IMR-90 (cell line): ENCODE measurements at regions not wholly inside any gene's neighbourhood (a gene's known extent, or its start where the extent isn't known, plus 50 kb on each side); places are given as distances from the start of the nearest gene placed in this dataset.

Source experiments
- ATAC-seq: fragments of 200-7000 bp; cut with Tn5 transposase; 2 replicates; pipeline ENCODE4 v1.9.1; 2020; ENCODE audit warnings: low read depth, mild to moderate bottlenecking, moderate library complexity
- BruUV-seq: library from RNA; stranded (reverse); fragments of 400-500 nt; replicated peaks from 2 replicates; lab custom pipeline; 2021; lab: Mats Ljungman, UMichigan
- CTCF ChIA-PET: fragments of 300-600 bp; formaldehyde crosslinking; extraction: SDS; loops from one replicate; lab custom pipeline; 2021; ENCODE audit warnings: antibody characterized with exemption; lab: Yijun Ruan, JAX
- POLR2A ChIA-PET: fragments of 300-600 bp; sonication (Branson Sonifier 250); formaldehyde crosslinking; loops from one replicate; lab custom pipeline; 2022; ENCODE audit warnings: antibody characterized with exemption; ENCODE audit not compliant: unreplicated experiment; lab: Charles Lee
- DNase-seq: peaks from one replicate; pipeline ENCODE4 v3.0.0; 2013
- H2AFZ ChIP-seq: replicated peaks from 2 replicates; pipeline ENCODE3; 2013; ENCODE audit warnings: low read length, mild to moderate bottlenecking; ENCODE audit not compliant: poor library complexity
- H2AK5ac ChIP-seq: 2 replicates; pipeline ENCODE4 v1.6.1; 2013; ENCODE audit warnings: low read depth, low read length, inconsistent platforms
- H2AK9ac ChIP-seq: replicated peaks from 2 replicates; pipeline ENCODE3; 2013; ENCODE audit warnings: mild to moderate bottlenecking, low read depth, low read length, moderate library complexity; ENCODE audit not compliant: poor library complexity
- H2BK120ac ChIP-seq: 2 replicates; pipeline ENCODE4 v1.6.1; 2013; ENCODE audit warnings: low read depth, low read length, inconsistent platforms
- H2BK15ac ChIP-seq: 3 replicates; pipeline ENCODE4 v1.6.1; 2013; ENCODE audit warnings: low read depth, low read length, inconsistent platforms
- H2BK20ac ChIP-seq: 2 replicates; pipeline ENCODE4 v1.6.1; 2013; ENCODE audit warnings: low read depth, mild to moderate bottlenecking, inconsistent platforms, low read length, moderate library complexity
- H2BK5ac ChIP-seq: 2 replicates; pipeline ENCODE4 v1.6.1; 2013; ENCODE audit warnings: mild to moderate bottlenecking, low read depth, low read length, inconsistent platforms; ENCODE audit not compliant: poor library complexity, severe bottlenecking
- H3K14ac ChIP-seq: replicated peaks from 2 replicates; pipeline ENCODE4 v1.6.1; 2013; ENCODE audit warnings: low read depth, low read length, inconsistent platforms
- H3K18ac ChIP-seq: 2 replicates; pipeline ENCODE4 v1.6.1; 2013; ENCODE audit warnings: low read depth, low read length, control low read depth
- H3K23ac ChIP-seq: 2 replicates; pipeline ENCODE4 v1.6.1; 2013; ENCODE audit warnings: low read depth, low read length, inconsistent platforms
- H3K27ac ChIP-seq: 2 replicates; pipeline ENCODE4 v1.5.1; 2013; ENCODE audit warnings: mild to moderate bottlenecking, control low read depth, low read length; ENCODE audit not compliant: insufficient read depth
- H3K27me3 ChIP-seq: 2 replicates; pipeline ENCODE4 v1.6.1; 2013; ENCODE audit warnings: low read length; ENCODE audit not compliant: control insufficient read depth, insufficient read depth
- H3K36me3 ChIP-seq: 2 replicates; pipeline ENCODE4 v1.6.1; 2013; ENCODE audit warnings: low read length, mixed read lengths; ENCODE audit not compliant: control insufficient read depth, insufficient read depth
- H3K4ac ChIP-seq: 2 replicates; pipeline ENCODE4 v1.6.1; 2013; ENCODE audit warnings: low read depth, low read length, inconsistent platforms
- H3K4me1 ChIP-seq: 2 replicates; pipeline ENCODE4 v1.6.1; 2013; ENCODE audit warnings: low read length, mixed read lengths; ENCODE audit not compliant: control insufficient read depth, insufficient read depth
- H3K4me2 ChIP-seq: 2 replicates; pipeline ENCODE4 v1.6.1; 2013; ENCODE audit warnings: low read depth, mild to moderate bottlenecking, control low read depth, low read length, moderate library complexity
- H3K4me3 ChIP-seq: 2 replicates; pipeline ENCODE4 v1.5.1; 2013; ENCODE audit warnings: low read depth, mild to moderate bottlenecking, control low read depth, low read length, moderate library complexity; ENCODE audit not compliant: insufficient read depth
- H3K56ac ChIP-seq: 2 replicates; pipeline ENCODE4 v1.6.1; 2013; ENCODE audit warnings: low read length, inconsistent platforms; ENCODE audit not compliant: insufficient read depth; ENCODE audit errors: extremely low read depth
- H3K79me1 ChIP-seq, 2 experiments: 2 replicates each; pipeline ENCODE4 v1.6.1; 2013; ENCODE audit warnings: low read length in 2 of 2, inconsistent platforms in 1 of 2, low read depth in 1 of 2
- H3K9ac ChIP-seq: 2 replicates; pipeline ENCODE4 v1.6.1; 2013; ENCODE audit warnings: low read depth, low read length, control low read depth
- H3K9me1 ChIP-seq: 2 replicates; pipeline ENCODE4 v1.6.1; 2013; ENCODE audit warnings: low read length, inconsistent platforms; ENCODE audit not compliant: insufficient read depth
- H3K9me3 ChIP-seq: 2 replicates; pipeline ENCODE4 v1.6.1; 2013; ENCODE audit warnings: low read length; ENCODE audit not compliant: control insufficient read depth, insufficient read depth
- H4K20me1 ChIP-seq: 2 replicates; pipeline ENCODE4 v1.6.1; 2013; ENCODE audit warnings: low read length, inconsistent platforms; ENCODE audit not compliant: insufficient read depth
- H4K5ac ChIP-seq: 2 replicates; pipeline ENCODE4 v1.6.1; 2013; ENCODE audit warnings: mild to moderate bottlenecking, low read depth, low read length, control low read depth
- H4K8ac ChIP-seq, 2 experiments: 2 replicates each; pipeline ENCODE4 v1.6.1; 2013; ENCODE audit warnings: low read depth in 2 of 2, low read length in 2 of 2, control low read depth in 1 of 2, inconsistent platforms in 1 of 2
- H4K91ac ChIP-seq: 2 replicates; pipeline ENCODE4 v1.6.1; 2013; ENCODE audit warnings: low read depth, low read length, inconsistent platforms; ENCODE audit not compliant: insufficient read depth
- CHD1 ChIP-seq: IDR thresholded peaks from 2 replicates; pipeline ENCODE4 v1.6.1; 2012; ENCODE audit warnings: low read depth, low read length, improper control_type of control experiment
- CTCF ChIP-seq: conservative IDR thresholded peaks from 2 replicates; pipeline ENCODE4 v1.5.1; 2012; ENCODE audit warnings: mild to moderate bottlenecking, low read depth, low read length, improper control_type of control experiment
- FOS ChIP-seq: fragments of 150-350 bp; IDR thresholded peaks from 2 replicates; pipeline ENCODE4 v1.6.1; 2016; ENCODE audit warnings: low read depth, low read length
- MAZ ChIP-seq: IDR thresholded peaks from 2 replicates; pipeline ENCODE4 v1.6.1; 2012; ENCODE audit warnings: low read depth, mild to moderate bottlenecking, low read length, improper control_type of control experiment, moderate library complexity, borderline replicate concordance
- MXI1 ChIP-seq: IDR thresholded peaks from 2 replicates; pipeline ENCODE4 v1.6.1; 2012; ENCODE audit warnings: low read depth, mild to moderate bottlenecking, low read length, moderate library complexity, borderline replicate concordance
- NFE2L2 ChIP-seq: fragments of 150-350 bp; IDR thresholded peaks from 2 replicates; pipeline ENCODE4 v1.6.1; 2016; ENCODE audit warnings: low read depth, mild to moderate bottlenecking, low read length
- POLR2A ChIP-seq: IDR thresholded peaks from 2 replicates; pipeline ENCODE4 v1.6.1; 2012; ENCODE audit warnings: mild to moderate bottlenecking, low read depth, low read length
- RCOR1 ChIP-seq: IDR thresholded peaks from 2 replicates; pipeline ENCODE4 v1.6.1; 2012; ENCODE audit warnings: mild to moderate bottlenecking, low read length, improper control_type of control experiment; ENCODE audit not compliant: insufficient replicate concordance
- RFX5 ChIP-seq: IDR thresholded peaks from 2 replicates; pipeline ENCODE4 v1.8.0; 2012; ENCODE audit warnings: low read depth, mild to moderate bottlenecking, low read length, moderate library complexity
- dilution Hi-C: fragments of 300-500 bp; cut with HindIII; formaldehyde crosslinking; loops from one replicate; pipeline ENCODE4 v1.14.3; 2018; ENCODE audit warnings: low sequenced_read_pairs; ENCODE audit not compliant: unreplicated experiment
- in situ Hi-C: fragments of 300-500 bp; cut with MboI; formaldehyde crosslinking; loops from 3 replicates; pipeline ENCODE4 v1.14.3; 2019; ENCODE audit warnings: low sequenced_read_pairs, inconsistent platforms, mixed read lengths
- intact Hi-C: fragments of 100-400 bp; cut with micrococcal nuclease; formaldehyde crosslinking; loops from 2 replicates; pipeline ENCODE4 v1.10.0; 2022
- TF ChIP-seq, protein P1 (sequence below): fragments of 150-350 bp; IDR thresholded peaks from 2 replicates; pipeline ENCODE4 v1.6.1; 2016; ENCODE audit warnings: low read depth, mild to moderate bottlenecking, low read length, moderate library complexity, borderline replicate concordance
- TF ChIP-seq, protein P2 (sequence below): fragments of 150-350 bp; IDR thresholded peaks from 2 replicates; pipeline ENCODE4 v1.6.1; 2017; ENCODE audit warnings: mild to moderate bottlenecking, antibody characterized with exemption, low read length, low read depth

DNA sequence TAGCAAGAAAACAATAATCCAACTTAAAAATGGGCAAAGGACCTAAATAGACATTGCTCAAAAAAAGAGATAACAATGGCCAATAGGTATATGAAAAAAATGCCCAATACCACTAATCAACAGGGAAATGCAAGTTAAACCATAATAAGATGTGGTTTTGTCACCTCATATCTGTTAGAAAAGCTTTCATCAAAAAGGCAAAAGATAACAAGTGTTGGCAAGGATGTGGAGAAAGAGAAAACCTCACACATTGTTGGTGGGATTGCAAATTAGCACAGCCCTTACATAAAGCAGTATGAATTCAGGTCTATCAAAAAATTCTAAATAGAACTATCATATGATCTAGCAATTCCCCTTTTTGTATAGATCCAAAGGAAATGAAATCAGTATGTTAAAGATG is 387.2 kb upstream of the DUSP10 start:
- no peak overlapping the region for H3K23ac ChIP-seq
- no peak overlapping the region for H2AK9ac ChIP-seq
- no peak overlapping the region for H3K9ac ChIP-seq
- in situ Hi-C loops (no loop called here), dilution Hi-C loops (no loop called here), intact Hi-C loops (no loop called here)
- H4K20me1 ChIP-seq = no peaks in the 10 kb centered on the region
- H4K8ac ChIP-seq = no peak overlapping the region
- no peak overlapping the region for H3K4me3 ChIP-seq
- H2AFZ ChIP-seq = no peak overlapping the region
- no peak overlapping the region for H3K14ac ChIP-seq
- DNase-seq (no peak), ATAC-seq (no peak)
- H3K56ac ChIP-seq = no peak overlapping the region
- no peaks in the 10 kb centered on the region for H3K36me3 ChIP-seq
- no peak overlapping the region for H2BK20ac ChIP-seq
- H3K27me3 ChIP-seq = no peaks in the 10 kb centered on the region
- no peak overlapping the region for H2BK15ac ChIP-seq
- no peak overlapping the region for H2AK5ac ChIP-seq
- H3K9me1 ChIP-seq = no peaks in the 10 kb centered on the region
- no TSS peak for BruUV-seq
- TF ChIP-seq RFX5 (no peak), NFE2L2 (no peak), CHD1 (no peak), MAZ (no peak), MXI1 (no peak), CTCF (no peak), RCOR1 (no peak), FOS (no peak), POLR2A (no peak)
- TF ChIP-seq, protein P1, sequence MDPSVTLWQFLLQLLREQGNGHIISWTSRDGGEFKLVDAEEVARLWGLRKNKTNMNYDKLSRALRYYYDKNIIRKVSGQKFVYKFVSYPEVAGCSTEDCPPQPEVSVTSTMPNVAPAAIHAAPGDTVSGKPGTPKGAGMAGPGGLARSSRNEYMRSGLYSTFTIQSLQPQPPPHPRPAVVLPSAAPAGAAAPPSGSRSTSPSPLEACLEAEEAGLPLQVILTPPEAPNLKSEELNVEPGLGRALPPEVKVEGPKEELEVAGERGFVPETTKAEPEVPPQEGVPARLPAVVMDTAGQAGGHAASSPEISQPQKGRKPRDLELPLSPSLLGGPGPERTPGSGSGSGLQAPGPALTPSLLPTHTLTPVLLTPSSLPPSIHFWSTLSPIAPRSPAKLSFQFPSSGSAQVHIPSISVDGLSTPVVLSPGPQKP = no peak
- TF ChIP-seq, protein P2, sequence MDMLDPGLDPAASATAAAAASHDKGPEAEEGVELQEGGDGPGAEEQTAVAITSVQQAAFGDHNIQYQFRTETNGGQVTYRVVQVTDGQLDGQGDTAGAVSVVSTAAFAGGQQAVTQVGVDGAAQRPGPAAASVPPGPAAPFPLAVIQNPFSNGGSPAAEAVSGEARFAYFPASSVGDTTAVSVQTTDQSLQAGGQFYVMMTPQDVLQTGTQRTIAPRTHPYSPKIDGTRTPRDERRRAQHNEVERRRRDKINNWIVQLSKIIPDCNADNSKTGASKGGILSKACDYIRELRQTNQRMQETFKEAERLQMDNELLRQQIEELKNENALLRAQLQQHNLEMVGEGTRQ = no peak
- no peak overlapping the region for H4K91ac ChIP-seq
- H3K4ac ChIP-seq = no peak overlapping the region
- POLR2A ChIA-PET = no interaction called here
- no peak overlapping the region for H2BK120ac ChIP-seq
- no peak overlapping the region for H3K18ac ChIP-seq
- no peaks in the 10 kb centered on the region for H3K79me1 ChIP-seq
- CTCF ChIA-PET = no interaction called here
- peaks cover 4% of the 10 kb centered on the region for H3K4me1 ChIP-seq
- H4K5ac ChIP-seq = no peak overlapping the region
- H3K4me2 ChIP-seq = no peak overlapping the region
- H3K27ac ChIP-seq = no peak overlapping the region
- peaks cover 2% of the 10 kb centered on the region; the same call in 1 of the 2 replicates for H3K9me3 ChIP-seq
- no peak overlapping the region for H2BK5ac ChIP-seq
